Mesenchymal stem cell (in vitro differentiated cells and primary cell): ENCODE measurements at regions not wholly inside any gene's neighbourhood (a gene's known extent, or its start where the extent isn't known, plus 50 kb on each side); places are given as distances from the start of the nearest gene placed in this dataset.
A peak's percentile ranks its signal among the peaks of the same experiment; 100 is the strongest.

Experiments used
- DNase-seq: peaks from one replicate; pipeline ENCODE4 v3.0.0-alpha.2; 2013
- H2AFZ ChIP-seq: one replicate; pipeline ENCODE4 v1.6.1; 2013; ENCODE audit warnings: low read depth, mild to moderate bottlenecking, control low read depth, inconsistent platforms, low read length, moderate library complexity
- H2AK5ac ChIP-seq: 2 replicates; pipeline ENCODE4 v1.6.1; 2013; ENCODE audit warnings: low read length, moderate library complexity, mild to moderate bottlenecking, inconsistent platforms; ENCODE audit not compliant: severe bottlenecking
- H2BK120ac ChIP-seq: one replicate; pipeline ENCODE4 v1.6.1; 2013; ENCODE audit warnings: low read depth, mild to moderate bottlenecking, inconsistent platforms, low read length, moderate library complexity
- H2BK12ac ChIP-seq, 2 experiments: one replicate each; pipeline ENCODE4 v1.6.1; 2013; ENCODE audit warnings: inconsistent platforms in 2 of 2, low read length in 2 of 2, mild to moderate bottlenecking in 2 of 2, moderate library complexity in 2 of 2, control low read depth in 1 of 2
- H2BK15ac ChIP-seq: one replicate; pipeline ENCODE4 v1.6.1; 2013; ENCODE audit warnings: mild to moderate bottlenecking, low read depth, inconsistent platforms; ENCODE audit not compliant: poor library complexity, severe bottlenecking
- H2BK5ac ChIP-seq: 2 replicates; pipeline ENCODE4 v1.6.1; 2013; ENCODE audit warnings: low read depth, mild to moderate bottlenecking, low read length, control low read depth, inconsistent platforms; ENCODE audit not compliant: poor library complexity, severe bottlenecking
- H3K14ac ChIP-seq, 2 experiments: one replicate each; pipeline ENCODE4 v1.6.1; 2013; ENCODE audit warnings: inconsistent platforms in 2 of 2, low read length in 2 of 2, control low read depth in 1 of 2, mild to moderate bottlenecking in 1 of 2, moderate library complexity in 1 of 2
- H3K18ac ChIP-seq, 2 experiments: one replicate each; pipeline ENCODE4 v1.6.1; 2013; ENCODE audit warnings: inconsistent platforms in 2 of 2, low read length in 2 of 2, control low read depth in 1 of 2, low read depth in 1 of 2, mild to moderate bottlenecking in 1 of 2
- H3K23ac ChIP-seq, 2 experiments: one replicate each; pipeline ENCODE4 v1.6.1; 2013; ENCODE audit warnings: inconsistent platforms in 2 of 2, low read length in 2 of 2, mild to moderate bottlenecking in 2 of 2, moderate library complexity in 2 of 2, control low read depth in 1 of 2
- H3K27ac ChIP-seq: 2 replicates; pipeline ENCODE4 v1.5.1; 2013; ENCODE audit warnings: mild to moderate bottlenecking, moderate library complexity, low read length, control low read depth, inconsistent platforms; ENCODE audit not compliant: poor library complexity, severe bottlenecking
- H3K27me3 ChIP-seq, 2 experiments: 2 replicates each; pipeline versions ENCODE4 v1.6.1 to v1.7.0; 2013; ENCODE audit warnings: low read length in 2 of 2, mild to moderate bottlenecking in 2 of 2, moderate library complexity in 2 of 2, control low read depth in 1 of 2, inconsistent platforms in 1 of 2; ENCODE audit not compliant: control insufficient read depth in 1 of 2, insufficient read depth in 1 of 2
- H3K36me3 ChIP-seq, 2 experiments: 2 replicates each; pipeline versions ENCODE4 v1.6.1 to v1.7.0; 2013; ENCODE audit warnings: low read length in 2 of 2, control low read depth in 1 of 2, inconsistent platforms in 1 of 2, low read depth in 1 of 2, mild to moderate bottlenecking in 1 of 2; ENCODE audit not compliant: insufficient read depth in 2 of 2, control insufficient read depth in 1 of 2
- H3K4ac ChIP-seq, 2 experiments: one replicate each; pipeline ENCODE4 v1.6.1; 2013; ENCODE audit warnings: inconsistent platforms in 2 of 2, low read length in 2 of 2, mild to moderate bottlenecking in 2 of 2, moderate library complexity in 2 of 2, control low read depth in 1 of 2, low read depth in 1 of 2
- H3K4me1 ChIP-seq: 2 replicates; pipeline ENCODE4 v1.6.1; 2013; ENCODE audit warnings: low read depth, low read length, control low read depth; ENCODE audit not compliant: control insufficient read depth, insufficient read depth
- H3K4me2 ChIP-seq: 2 replicates; pipeline ENCODE4 v1.6.1; 2013; ENCODE audit warnings: low read length, mild to moderate bottlenecking, inconsistent platforms; ENCODE audit not compliant: poor library complexity, severe bottlenecking
- H3K4me3 ChIP-seq, 2 experiments: 2 replicates each; pipeline versions ENCODE4 v1.5.1 to v1.7.0; 2013; ENCODE audit warnings: low read length in 2 of 2, mild to moderate bottlenecking in 2 of 2, control low read depth in 1 of 2, low read depth in 1 of 2; ENCODE audit not compliant: insufficient read depth in 1 of 2
- H3K79me1 ChIP-seq: replicated peaks from 2 replicates; pipeline ENCODE4 v1.6.1; 2013; ENCODE audit warnings: mild to moderate bottlenecking, control low read depth, low read length, inconsistent platforms; ENCODE audit not compliant: poor library complexity, severe bottlenecking
- H3K9ac ChIP-seq: 2 replicates; pipeline ENCODE4 v1.7.0; 2013; ENCODE audit warnings: mild to moderate bottlenecking, low read length, moderate library complexity
- H3K9me3 ChIP-seq: 2 replicates; pipeline ENCODE4 v1.7.0; 2013; ENCODE audit warnings: mild to moderate bottlenecking, low read length; ENCODE audit not compliant: control insufficient read depth
- H4K8ac ChIP-seq: one replicate; pipeline ENCODE4 v1.6.1; 2013; ENCODE audit warnings: inconsistent platforms, mild to moderate bottlenecking, low read length, moderate library complexity
- H4K91ac ChIP-seq: one replicate; pipeline ENCODE4 v1.6.1; 2013; ENCODE audit warnings: mild to moderate bottlenecking, low read length, inconsistent platforms
- WGBS: methylation state at CpG from one replicate; pipeline ENCODE4 v1.1.7; 2013; ENCODE audit warnings: mixed read lengths; 5-methylcytosine and 5-hydroxymethylcytosine counted together

- H2BK15ac ChIP-seq = no peak overlapping the region
- no peaks in the 10 kb centered on the region for H3K9me3 ChIP-seq
- H2BK5ac ChIP-seq = no peak overlapping the region
- no peak overlapping the region for H2BK120ac ChIP-seq
- H3K36me3 ChIP-seq = no peaks in the 10 kb centered on the region
- H3K4me3 ChIP-seq = no peak overlapping the region
- no peak overlapping the region for H3K4ac ChIP-seq
- H3K27ac ChIP-seq = no peak overlapping the region
- 89% methylated on average over 2 of the region's 3 CpGs for WGBS
- DNase-seq = no peak
- H3K4me2 ChIP-seq = no peak overlapping the region
- no peak overlapping the region for H2AK5ac ChIP-seq
- H3K14ac ChIP-seq = no peak overlapping the region
- H4K91ac ChIP-seq = no peak overlapping the region
- no peaks in the 10 kb centered on the region for H3K79me1 ChIP-seq
- no peak overlapping the region for H3K18ac ChIP-seq
- no peaks in the 10 kb centered on the region for H3K4me1 ChIP-seq
- H2BK12ac ChIP-seq = no peak overlapping the region
- H3K23ac ChIP-seq = no peak overlapping the region
- H4K8ac ChIP-seq = no peak overlapping the region
- H3K9ac ChIP-seq = no peak overlapping the region
- no peaks in the 10 kb centered on the region for H3K27me3 ChIP-seq
- no peak overlapping the region for H2AFZ ChIP-seq
Observed at GRCh38 chr9:86452201-86452828, 98.1 kb upstream of the TUT7 start.

- H3K79me1 ChIP-seq = no peaks in the 10 kb centered on the region
- no peak overlapping the region for H3K4ac ChIP-seq
- H3K36me3 ChIP-seq = no peaks in the 10 kb centered on the region
- no peak overlapping the region for H4K8ac ChIP-seq
- H3K14ac ChIP-seq = no peak overlapping the region
- H2BK12ac ChIP-seq = no peak overlapping the region
- no peak overlapping the region for H2BK15ac ChIP-seq
- no peak overlapping the region for H2AFZ ChIP-seq
- DNase-seq = no peak
- no peak overlapping the region for H3K23ac ChIP-seq
- no peak overlapping the region for H3K4me3 ChIP-seq
- H2AK5ac ChIP-seq = no peak overlapping the region
- H2BK120ac ChIP-seq = no peak overlapping the region
- WGBS = 88% methylated on average over 1 of the region's 2 CpGs
- H4K91ac ChIP-seq = no peak overlapping the region
- H2BK5ac ChIP-seq = no peak overlapping the region
- H3K9me3 ChIP-seq = no peaks in the 10 kb centered on the region
- no peak overlapping the region for H3K4me2 ChIP-seq
- H3K9ac ChIP-seq = no peak overlapping the region
- no peaks in the 10 kb centered on the region for H3K27me3 ChIP-seq
- no peak overlapping the region for H3K27ac ChIP-seq
- H3K4me1 ChIP-seq = peaks cover 2% of the 10 kb centered on the region
- H3K18ac ChIP-seq = no peak overlapping the region
Observed at GRCh38 chr9:86449246-86449645, 95.0 kb upstream of the TUT7 start.

GRCh38 chr9:86445671-86446070 lies 91.5 kb upstream of the TUT7 start:
- Histone ChIP-seq H2BK120ac (no peak overlapping the region), H3K14ac (no peak overlapping the region), H2BK5ac (no peak overlapping the region), H3K79me1 (no peaks in the 10 kb centered on the region), H2BK15ac (no peak overlapping the region), H2AFZ (no peak overlapping the region), H3K27me3 (no peaks in the 10 kb centered on the region), H3K36me3 (no peaks in the 10 kb centered on the region), H3K23ac (no peak overlapping the region), H3K4me1 (peaks cover 2% of the 10 kb centered on the region), H3K4ac (no peak overlapping the region), H3K27ac (no peak overlapping the region), H3K9ac (no peak overlapping the region), H2AK5ac (no peak overlapping the region), H3K9me3 (no peaks in the 10 kb centered on the region), H3K4me3 (no peak overlapping the region), H3K18ac (no peak overlapping the region), H4K91ac (no peak overlapping the region), H4K8ac (no peak overlapping the region), H2BK12ac (no peak overlapping the region), H3K4me2 (no peak overlapping the region)
- WGBS = 100% methylated on average over 1 of the region's 1 CpG
- peak; percentile 18 for DNase-seq

GRCh38 chr9:86443992-86444391 lies 89.8 kb upstream of the TUT7 start:
- H3K4ac ChIP-seq = no peak overlapping the region
- no peak for DNase-seq
- H3K18ac ChIP-seq = no peak overlapping the region
- no peaks in the 10 kb centered on the region for H3K9me3 ChIP-seq
- no peak overlapping the region for H4K91ac ChIP-seq
- H4K8ac ChIP-seq = no peak overlapping the region
- no peak overlapping the region for H2BK15ac ChIP-seq
- H3K14ac ChIP-seq = no peak overlapping the region
- no peak overlapping the region for H2BK12ac ChIP-seq
- H3K4me2 ChIP-seq = no peak overlapping the region
- H3K27ac ChIP-seq = no peak overlapping the region
- H3K4me1 ChIP-seq = peaks cover 2% of the 10 kb centered on the region
- no peak overlapping the region for H3K9ac ChIP-seq
- no peak overlapping the region for H2AK5ac ChIP-seq
- H3K79me1 ChIP-seq = no peaks in the 10 kb centered on the region
- H2BK5ac ChIP-seq = no peak overlapping the region
- no peak overlapping the region for H3K4me3 ChIP-seq
- no peaks in the 10 kb centered on the region for H3K36me3 ChIP-seq
- no peak overlapping the region for H2BK120ac ChIP-seq
- H2AFZ ChIP-seq = no peak overlapping the region
- WGBS = 50% methylated on average over 3 of the region's 3 CpGs
- no peaks in the 10 kb centered on the region for H3K27me3 ChIP-seq
- H3K23ac ChIP-seq = no peak overlapping the region
